Mesenchymal stem cell (in vitro differentiated cells and primary cell): ENCODE measurements at regions not wholly inside any gene's neighbourhood (a gene's known extent, or its start where the extent isn't known, plus 50 kb on each side); places are given as distances from the start of the nearest gene placed in this dataset.
A peak's percentile ranks its signal among the peaks of the same experiment; 100 is the strongest.

Experiments used
- DNase-seq: peaks from one replicate; pipeline ENCODE4 v3.0.0-alpha.2; 2013
- H2AFZ ChIP-seq: one replicate; pipeline ENCODE4 v1.6.1; 2013; ENCODE audit warnings: low read depth, mild to moderate bottlenecking, control low read depth, inconsistent platforms, low read length, moderate library complexity
- H2AK5ac ChIP-seq: 2 replicates; pipeline ENCODE4 v1.6.1; 2013; ENCODE audit warnings: low read length, moderate library complexity, mild to moderate bottlenecking, inconsistent platforms; ENCODE audit not compliant: severe bottlenecking
- H2BK120ac ChIP-seq: one replicate; pipeline ENCODE4 v1.6.1; 2013; ENCODE audit warnings: low read depth, mild to moderate bottlenecking, inconsistent platforms, low read length, moderate library complexity
- H2BK12ac ChIP-seq, 2 experiments: one replicate each; pipeline ENCODE4 v1.6.1; 2013; ENCODE audit warnings: inconsistent platforms in 2 of 2, low read length in 2 of 2, mild to moderate bottlenecking in 2 of 2, moderate library complexity in 2 of 2, control low read depth in 1 of 2
- H2BK15ac ChIP-seq: one replicate; pipeline ENCODE4 v1.6.1; 2013; ENCODE audit warnings: mild to moderate bottlenecking, low read depth, inconsistent platforms; ENCODE audit not compliant: poor library complexity, severe bottlenecking
- H2BK5ac ChIP-seq: 2 replicates; pipeline ENCODE4 v1.6.1; 2013; ENCODE audit warnings: low read depth, mild to moderate bottlenecking, low read length, control low read depth, inconsistent platforms; ENCODE audit not compliant: poor library complexity, severe bottlenecking
- H3K14ac ChIP-seq, 2 experiments: one replicate each; pipeline ENCODE4 v1.6.1; 2013; ENCODE audit warnings: inconsistent platforms in 2 of 2, low read length in 2 of 2, control low read depth in 1 of 2, mild to moderate bottlenecking in 1 of 2, moderate library complexity in 1 of 2
- H3K18ac ChIP-seq, 2 experiments: one replicate each; pipeline ENCODE4 v1.6.1; 2013; ENCODE audit warnings: inconsistent platforms in 2 of 2, low read length in 2 of 2, control low read depth in 1 of 2, low read depth in 1 of 2, mild to moderate bottlenecking in 1 of 2
- H3K23ac ChIP-seq, 2 experiments: one replicate each; pipeline ENCODE4 v1.6.1; 2013; ENCODE audit warnings: inconsistent platforms in 2 of 2, low read length in 2 of 2, mild to moderate bottlenecking in 2 of 2, moderate library complexity in 2 of 2, control low read depth in 1 of 2
- H3K27ac ChIP-seq: 2 replicates; pipeline ENCODE4 v1.5.1; 2013; ENCODE audit warnings: mild to moderate bottlenecking, moderate library complexity, low read length, control low read depth, inconsistent platforms; ENCODE audit not compliant: poor library complexity, severe bottlenecking
- H3K27me3 ChIP-seq, 2 experiments: 2 replicates each; pipeline versions ENCODE4 v1.6.1 to v1.7.0; 2013; ENCODE audit warnings: low read length in 2 of 2, mild to moderate bottlenecking in 2 of 2, moderate library complexity in 2 of 2, control low read depth in 1 of 2, inconsistent platforms in 1 of 2; ENCODE audit not compliant: control insufficient read depth in 1 of 2, insufficient read depth in 1 of 2
- H3K36me3 ChIP-seq, 2 experiments: 2 replicates each; pipeline versions ENCODE4 v1.6.1 to v1.7.0; 2013; ENCODE audit warnings: low read length in 2 of 2, control low read depth in 1 of 2, inconsistent platforms in 1 of 2, low read depth in 1 of 2, mild to moderate bottlenecking in 1 of 2; ENCODE audit not compliant: insufficient read depth in 2 of 2, control insufficient read depth in 1 of 2
- H3K4ac ChIP-seq, 2 experiments: one replicate each; pipeline ENCODE4 v1.6.1; 2013; ENCODE audit warnings: inconsistent platforms in 2 of 2, low read length in 2 of 2, mild to moderate bottlenecking in 2 of 2, moderate library complexity in 2 of 2, control low read depth in 1 of 2, low read depth in 1 of 2
- H3K4me1 ChIP-seq: 2 replicates; pipeline ENCODE4 v1.6.1; 2013; ENCODE audit warnings: low read depth, low read length, control low read depth; ENCODE audit not compliant: control insufficient read depth, insufficient read depth
- H3K4me2 ChIP-seq: 2 replicates; pipeline ENCODE4 v1.6.1; 2013; ENCODE audit warnings: low read length, mild to moderate bottlenecking, inconsistent platforms; ENCODE audit not compliant: poor library complexity, severe bottlenecking
- H3K4me3 ChIP-seq, 2 experiments: 2 replicates each; pipeline versions ENCODE4 v1.5.1 to v1.7.0; 2013; ENCODE audit warnings: low read length in 2 of 2, mild to moderate bottlenecking in 2 of 2, control low read depth in 1 of 2, low read depth in 1 of 2; ENCODE audit not compliant: insufficient read depth in 1 of 2
- H3K79me1 ChIP-seq: replicated peaks from 2 replicates; pipeline ENCODE4 v1.6.1; 2013; ENCODE audit warnings: mild to moderate bottlenecking, control low read depth, low read length, inconsistent platforms; ENCODE audit not compliant: poor library complexity, severe bottlenecking
- H3K9ac ChIP-seq: 2 replicates; pipeline ENCODE4 v1.7.0; 2013; ENCODE audit warnings: mild to moderate bottlenecking, low read length, moderate library complexity
- H3K9me3 ChIP-seq: 2 replicates; pipeline ENCODE4 v1.7.0; 2013; ENCODE audit warnings: mild to moderate bottlenecking, low read length; ENCODE audit not compliant: control insufficient read depth
- H4K8ac ChIP-seq: one replicate; pipeline ENCODE4 v1.6.1; 2013; ENCODE audit warnings: inconsistent platforms, mild to moderate bottlenecking, low read length, moderate library complexity
- H4K91ac ChIP-seq: one replicate; pipeline ENCODE4 v1.6.1; 2013; ENCODE audit warnings: mild to moderate bottlenecking, low read length, inconsistent platforms
- WGBS: methylation state at CpG from one replicate; pipeline ENCODE4 v1.1.7; 2013; ENCODE audit warnings: mixed read lengths; 5-methylcytosine and 5-hydroxymethylcytosine counted together

DNA sequence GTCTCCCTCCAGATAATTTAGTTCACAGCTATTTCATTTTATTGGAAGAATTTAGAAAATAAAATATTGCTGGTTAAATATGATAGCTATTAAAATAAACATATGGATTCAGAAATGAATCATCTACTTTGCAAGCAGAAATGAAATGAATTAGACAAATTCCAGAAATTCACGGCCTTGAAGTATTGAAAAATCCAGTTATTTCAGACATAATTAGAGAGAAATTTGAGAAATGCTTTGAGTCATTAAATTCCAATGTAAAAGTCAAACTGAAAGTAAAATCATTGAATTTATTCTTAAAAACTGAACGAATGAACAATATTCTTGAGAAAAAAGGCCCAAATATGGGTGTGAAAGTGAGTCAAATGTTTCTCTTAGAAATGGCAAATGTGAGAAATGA, 632.6 kb upstream of the EDIL3 start:
- H3K4me3 ChIP-seq, result no peak overlapping the region
- no peak overlapping the region for H3K4me2 ChIP-seq
- H3K9ac ChIP-seq, result no peak overlapping the region
- H2AFZ ChIP-seq, result no peak overlapping the region
- H3K9me3 ChIP-seq, result no peaks in the 10 kb centered on the region
- no peak overlapping the region for H3K27ac ChIP-seq
- H4K91ac ChIP-seq, result no peak overlapping the region
- H3K27me3 ChIP-seq, result no peaks in the 10 kb centered on the region
- no peak overlapping the region for H2BK120ac ChIP-seq
- no peak overlapping the region for H3K23ac ChIP-seq
- no peaks in the 10 kb centered on the region for H3K4me1 ChIP-seq
- H3K4ac ChIP-seq, result no peak overlapping the region
- no peaks in the 10 kb centered on the region for H3K79me1 ChIP-seq
- WGBS, result 60% methylated on average over 1 of the region's 2 CpGs
- no peaks in the 10 kb centered on the region for H3K36me3 ChIP-seq
- no peak overlapping the region for H2AK5ac ChIP-seq
- DNase-seq, result no peak
- H2BK5ac ChIP-seq, result no peak overlapping the region
- H2BK12ac ChIP-seq, result no peak overlapping the region
- no peak overlapping the region for H2BK15ac ChIP-seq
- H4K8ac ChIP-seq, result no peak overlapping the region
- H3K18ac ChIP-seq, result no peak overlapping the region
- no peak overlapping the region for H3K14ac ChIP-seq

GRCh38 chr5:85030316-85031084, 645.8 kb upstream of the EDIL3 start:
- no peak overlapping the region for H4K91ac ChIP-seq
- no peak overlapping the region for H3K9ac ChIP-seq
- H3K4me1 ChIP-seq, result no peaks in the 10 kb centered on the region
- H3K36me3 ChIP-seq, result no peaks in the 10 kb centered on the region
- H3K4me3 ChIP-seq, result no peak overlapping the region
- H3K18ac ChIP-seq, result no peak overlapping the region
- no peaks in the 10 kb centered on the region for H3K79me1 ChIP-seq
- no peak overlapping the region for H3K27ac ChIP-seq
- H2BK15ac ChIP-seq, result no peak overlapping the region
- no peak overlapping the region for H2BK120ac ChIP-seq
- no peak overlapping the region for H3K23ac ChIP-seq
- H3K4me2 ChIP-seq, result no peak overlapping the region
- H2BK5ac ChIP-seq, result no peak overlapping the region
- H3K4ac ChIP-seq, result no peak overlapping the region
- H3K14ac ChIP-seq, result no peak overlapping the region
- H3K27me3 ChIP-seq, result no peaks in the 10 kb centered on the region
- no peak overlapping the region for H2BK12ac ChIP-seq
- no peak overlapping the region for H4K8ac ChIP-seq
- no peak overlapping the region for H2AFZ ChIP-seq
- H3K9me3 ChIP-seq, result no peaks in the 10 kb centered on the region
- no peak overlapping the region for H2AK5ac ChIP-seq
- DNase-seq, result no peak

DNA sequence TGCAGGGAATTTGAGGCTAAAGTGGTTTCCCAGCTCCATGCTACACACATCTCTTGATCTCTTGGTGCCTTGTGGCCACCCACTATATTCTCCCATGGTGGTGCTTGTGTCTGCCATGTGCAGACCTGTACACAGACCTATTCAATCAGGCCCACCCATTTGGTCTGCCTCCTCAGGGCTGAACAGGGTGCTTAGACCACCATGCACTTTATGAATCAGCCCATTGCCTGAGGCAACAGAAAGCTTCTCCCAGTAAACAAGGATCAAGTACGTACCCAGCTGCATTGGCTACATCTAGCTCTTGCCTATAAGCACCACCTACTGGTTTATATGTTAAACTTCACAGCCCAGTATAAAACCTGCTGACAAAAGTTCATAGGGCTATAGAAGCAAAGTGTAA, 664.3 kb upstream of the EDIL3 start:
- DNase-seq, result peak; percentile 75
- Histone ChIP-seq H2BK120ac (no peak overlapping the region), H4K91ac (no peak overlapping the region), H2BK5ac (no peak overlapping the region), H2BK15ac (no peak overlapping the region), H3K36me3 (no peaks in the 10 kb centered on the region), H3K14ac (no peak overlapping the region), H3K27me3 (no peaks in the 10 kb centered on the region), H3K4me1 (no peaks in the 10 kb centered on the region), H3K79me1 (no peaks in the 10 kb centered on the region), H2AFZ (no peak overlapping the region), H3K9ac (no peak overlapping the region), H2AK5ac (no peak overlapping the region), H3K18ac (no peak overlapping the region), H3K27ac (no peak overlapping the region), H3K4me2 (no peak overlapping the region), H3K9me3 (no peaks in the 10 kb centered on the region), H4K8ac (no peak overlapping the region), H3K4ac (no peak overlapping the region), H3K4me3 (no peak overlapping the region), H2BK12ac (peak overlapping the region in 1 of 2 experiments; percentile 32), H3K23ac (no peak overlapping the region)
- 22% methylated on average over 1 of the region's 1 CpG for WGBS

DNA sequence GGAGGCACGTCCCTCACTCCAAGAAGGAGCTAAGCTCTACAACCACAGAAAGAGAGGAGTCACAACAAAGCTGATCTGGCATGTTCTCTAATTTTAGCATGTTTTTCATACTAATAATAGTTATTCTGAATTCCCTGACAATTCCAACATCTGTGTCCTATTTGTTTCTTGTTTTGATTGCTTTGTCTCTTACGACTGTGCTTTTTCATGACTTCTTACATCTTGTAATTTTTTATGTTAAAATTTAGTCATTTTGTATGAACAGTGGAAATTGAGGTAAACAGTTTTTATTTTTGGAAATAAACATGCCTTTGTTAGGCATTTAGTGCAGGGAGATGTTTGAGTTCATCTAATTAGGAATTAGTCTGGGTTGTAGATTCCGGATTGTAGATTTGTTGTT, 668.1 kb upstream of the EDIL3 start:
- no peak overlapping the region for H3K4ac ChIP-seq
- H2BK5ac ChIP-seq, result no peak overlapping the region
- H3K27me3 ChIP-seq, result no peaks in the 10 kb centered on the region
- no peak overlapping the region for H3K4me3 ChIP-seq
- no peak overlapping the region for H3K9ac ChIP-seq
- no peak overlapping the region for H3K4me2 ChIP-seq
- H3K18ac ChIP-seq, result no peak overlapping the region
- 100% methylated on average over 2 of the region's 3 CpGs for WGBS
- no peak overlapping the region for H2BK15ac ChIP-seq
- H2BK12ac ChIP-seq, result no peak overlapping the region
- no peak overlapping the region for H2BK120ac ChIP-seq
- H3K9me3 ChIP-seq, result no peaks in the 10 kb centered on the region
- H3K36me3 ChIP-seq, result no peaks in the 10 kb centered on the region
- H3K79me1 ChIP-seq, result no peaks in the 10 kb centered on the region
- no peak overlapping the region for H3K14ac ChIP-seq
- H4K8ac ChIP-seq, result no peak overlapping the region
- no peak overlapping the region for H2AK5ac ChIP-seq
- H2AFZ ChIP-seq, result no peak overlapping the region
- H3K27ac ChIP-seq, result no peak overlapping the region
- DNase-seq, result no peak
- no peaks in the 10 kb centered on the region for H3K4me1 ChIP-seq
- no peak overlapping the region for H4K91ac ChIP-seq
- H3K23ac ChIP-seq, result no peak overlapping the region
